CD4-positive, alpha-beta T cell treated with Interleukin-15 for 4 hours (primary cell): ENCODE measurements at regions not wholly inside any gene's neighbourhood (a gene's known extent, or its start where the extent isn't known, plus 50 kb on each side); places are given as distances from the start of the nearest gene placed in this dataset.
"Not testable (repeated sequence)": the region's sequence is repeated elsewhere in the genome, so short reads cannot be mapped to it uniquely, and the experiment has no call there.

Experiments used
- DNase-seq: peaks from one replicate; pipeline ENCODE4 v3.0.0-alpha.2; 2020; ENCODE audit warnings: low spot score

DNA sequence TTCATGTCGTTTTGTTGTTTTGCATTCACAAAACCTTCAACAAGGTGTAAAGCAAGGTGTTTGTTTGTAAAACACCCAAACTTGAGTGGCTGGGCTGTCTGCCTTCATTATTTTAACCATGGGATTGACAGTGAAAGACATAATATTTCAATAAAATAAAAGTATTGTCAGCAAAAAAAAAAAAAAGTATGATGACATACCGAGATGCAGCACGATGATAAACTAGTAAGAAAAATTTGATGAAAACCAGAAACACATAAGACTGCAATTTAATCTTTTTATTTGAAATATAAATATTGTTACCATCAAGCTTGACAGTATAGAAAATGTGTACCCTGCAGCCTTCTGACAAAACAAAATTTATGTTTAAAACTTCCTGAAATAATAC is 419.3 kb upstream of the DYNLRB2 start:
- no peak for DNase-seq

DNA sequence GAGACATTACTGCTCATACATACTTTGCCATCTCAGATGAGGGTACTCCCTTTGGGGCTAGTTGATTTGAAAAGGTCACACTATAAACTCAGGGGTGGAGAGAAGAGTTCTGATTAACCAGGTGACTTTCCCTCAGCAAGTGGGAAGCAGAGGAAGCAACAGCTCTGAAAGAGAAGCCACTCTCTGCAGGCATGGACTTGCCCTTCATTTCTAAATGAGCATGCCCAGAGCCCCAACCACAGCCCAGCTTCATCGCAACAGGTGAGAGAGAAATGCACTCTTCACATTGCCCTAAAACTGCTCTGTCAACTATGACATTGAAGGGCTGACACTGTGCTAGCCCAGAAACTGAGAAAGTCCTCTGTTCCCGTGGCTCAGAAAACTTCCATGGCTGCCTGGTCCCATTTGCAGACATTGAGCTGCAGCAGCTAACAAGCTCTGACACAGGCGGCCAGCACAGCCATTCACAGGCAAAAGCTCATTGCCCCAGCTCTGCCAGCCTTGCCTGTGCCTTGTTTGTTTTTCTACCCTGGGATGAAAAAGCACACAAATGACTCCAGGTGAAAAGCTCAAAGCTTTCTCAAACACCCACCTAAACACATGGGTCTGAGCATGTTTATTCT is 419.8 kb upstream of the DYNLRB2 start:
- DNase-seq: no peak

DNA sequence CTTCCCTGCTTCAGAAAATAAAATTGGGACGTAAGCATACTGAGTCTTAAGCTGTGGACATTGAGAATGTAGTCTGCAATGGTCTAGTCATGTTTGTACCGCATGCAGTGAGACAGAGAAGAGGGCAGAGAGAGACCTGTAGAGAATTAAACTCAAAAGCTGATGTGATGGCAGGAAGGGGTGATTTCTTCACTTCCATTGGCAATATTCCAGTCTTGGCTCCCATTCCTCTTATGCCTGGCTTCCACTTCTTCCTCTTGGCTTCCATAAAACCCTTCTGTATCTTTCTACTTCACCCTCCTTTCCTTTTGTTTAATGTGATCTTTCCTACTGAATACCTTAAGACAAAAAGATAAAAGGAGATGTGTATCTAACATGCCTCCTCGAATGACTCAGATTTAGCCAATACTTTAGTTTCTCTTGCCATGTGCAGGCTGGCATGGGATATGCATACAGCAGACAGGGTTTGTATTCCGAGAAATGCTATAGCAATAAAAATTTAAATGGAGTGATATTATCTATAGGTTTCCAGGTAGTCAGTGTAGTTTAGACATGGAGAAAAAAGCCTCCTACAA is 423.1 kb upstream of the DYNLRB2 start:
- DNase-seq: no peak

DNA sequence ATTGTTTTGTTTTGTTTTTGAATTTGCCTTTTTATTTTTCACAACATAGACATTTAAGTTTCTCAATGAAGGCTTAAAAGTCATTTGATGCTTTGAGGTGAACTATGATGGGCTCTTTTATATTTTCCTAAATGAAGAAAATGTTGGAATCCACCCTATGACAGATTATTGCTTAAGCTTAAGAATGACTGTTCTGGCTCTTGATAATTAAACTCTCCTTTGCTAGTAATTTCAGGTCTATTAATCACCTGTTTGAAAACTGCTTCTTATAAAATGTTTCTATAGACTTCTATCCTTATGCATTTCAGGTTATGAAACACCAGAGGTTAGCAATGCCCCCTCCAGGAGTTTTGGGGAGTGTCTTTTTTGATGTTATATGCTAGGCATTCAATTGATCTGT is 424.1 kb upstream of the DYNLRB2 start:
- DNase-seq: no peak

DNA sequence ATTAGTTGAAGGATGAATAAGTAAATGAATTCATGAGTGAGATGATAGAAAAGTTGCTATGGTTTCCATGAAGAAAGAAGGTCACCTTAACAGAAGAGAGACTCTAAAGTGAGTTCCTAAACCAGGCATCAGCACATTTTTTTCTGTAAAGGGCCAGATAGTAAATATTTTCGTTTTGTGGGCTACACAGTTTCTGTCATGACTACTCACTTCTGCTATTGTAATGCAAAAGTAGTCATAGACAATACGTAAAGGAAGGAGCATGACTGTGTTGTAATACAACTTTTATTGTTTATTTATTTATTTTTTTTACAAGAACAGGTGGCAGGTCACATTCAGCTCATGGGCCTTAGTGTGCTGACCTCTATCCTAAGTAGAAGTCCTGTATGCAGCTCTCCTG is 426.1 kb upstream of the DYNLRB2 start:
- no peak for DNase-seq

DNA sequence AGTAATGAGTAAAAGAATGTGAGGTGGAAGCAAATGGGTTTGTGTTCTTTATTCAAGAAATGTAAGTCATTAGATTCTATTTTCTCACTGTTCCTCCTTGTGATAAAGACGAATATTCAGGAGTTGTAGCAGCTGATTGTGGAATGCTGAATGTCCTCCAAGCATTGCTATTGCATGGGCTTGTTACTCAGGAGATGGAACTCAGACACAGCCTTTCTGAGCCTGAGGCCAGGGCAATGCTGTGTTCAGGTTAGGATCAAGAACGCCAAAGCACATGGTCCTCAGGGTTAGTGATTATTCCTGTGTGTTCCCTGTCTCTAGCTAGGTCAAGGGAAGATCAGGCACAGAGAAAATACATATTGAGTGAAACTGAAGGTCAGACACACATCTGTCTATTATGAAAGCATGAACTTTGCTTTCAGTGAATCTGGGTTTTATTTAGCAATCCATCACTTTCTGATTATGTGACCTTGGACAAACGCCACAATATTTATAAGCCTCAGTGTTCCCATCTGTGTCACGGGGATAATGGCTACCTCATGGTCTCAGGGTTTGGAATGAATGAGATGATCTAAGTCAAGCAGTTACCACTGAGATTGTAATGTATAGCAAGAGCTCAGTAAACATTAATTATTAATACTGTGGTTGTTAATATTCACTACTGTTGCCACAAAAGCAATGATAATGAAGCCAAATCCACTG is 426.8 kb upstream of the DYNLRB2 start:
- DNase-seq: no peak

DNA sequence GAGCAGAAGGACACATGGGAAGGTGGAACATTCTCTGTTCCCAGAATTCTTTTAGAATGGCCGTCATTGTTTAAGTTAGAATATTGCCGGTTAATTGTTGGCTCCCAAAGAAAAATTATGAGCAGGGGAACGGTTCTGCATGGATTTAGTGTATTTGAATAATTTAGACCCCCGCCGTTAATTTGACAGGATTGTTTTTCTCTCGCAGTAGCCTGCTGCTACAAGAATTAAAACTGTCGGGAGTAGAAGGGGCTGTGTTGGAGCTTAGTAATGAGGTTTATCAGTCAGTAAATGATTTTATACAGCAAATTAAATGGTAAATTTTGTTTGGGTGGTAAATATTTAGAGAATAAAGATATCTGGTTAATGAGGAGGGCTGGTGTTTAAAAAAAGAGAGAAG is 431.2 kb upstream of the DYNLRB2 start:
- DNase-seq: no peak

DNA sequence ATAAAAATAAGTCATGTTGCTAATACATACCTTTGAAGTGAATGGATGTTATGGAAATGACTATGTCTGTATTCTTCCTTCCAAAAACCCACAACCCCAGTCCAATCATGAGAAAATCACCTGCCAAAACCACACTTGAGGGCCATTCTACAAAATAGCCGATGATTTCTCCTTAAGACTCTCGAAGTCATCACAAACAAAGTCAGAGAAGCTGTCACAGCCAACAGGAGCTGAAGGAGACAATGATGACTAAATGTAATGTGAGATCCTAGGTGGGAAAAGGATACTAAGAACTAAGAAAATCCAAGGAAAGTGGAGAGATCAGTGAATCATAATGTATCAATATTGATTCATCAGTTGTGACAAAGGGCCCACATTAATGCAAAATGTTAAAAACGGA is 432.9 kb upstream of the DYNLRB2 start:
- DNase-seq: no peak

DNA sequence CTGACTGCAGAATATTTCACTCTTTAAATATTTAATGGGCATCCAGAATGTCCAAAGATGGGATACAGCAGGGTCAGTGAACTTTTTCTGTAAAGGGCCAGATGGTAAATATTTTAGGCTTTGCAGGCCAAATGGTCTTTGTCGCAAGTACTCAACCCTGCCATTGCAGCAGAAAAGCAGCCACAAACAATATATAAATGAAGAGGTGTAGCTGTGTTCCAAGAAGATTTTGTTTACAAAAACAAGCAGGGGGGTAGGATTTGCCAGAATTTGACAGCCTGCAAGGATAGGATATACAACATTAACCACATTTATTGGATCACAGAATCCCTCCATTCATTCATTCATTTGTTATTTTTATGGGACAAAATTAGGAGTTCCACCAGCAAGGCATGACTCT is 435.0 kb upstream of the DYNLRB2 start:
- no peak for DNase-seq

DNA sequence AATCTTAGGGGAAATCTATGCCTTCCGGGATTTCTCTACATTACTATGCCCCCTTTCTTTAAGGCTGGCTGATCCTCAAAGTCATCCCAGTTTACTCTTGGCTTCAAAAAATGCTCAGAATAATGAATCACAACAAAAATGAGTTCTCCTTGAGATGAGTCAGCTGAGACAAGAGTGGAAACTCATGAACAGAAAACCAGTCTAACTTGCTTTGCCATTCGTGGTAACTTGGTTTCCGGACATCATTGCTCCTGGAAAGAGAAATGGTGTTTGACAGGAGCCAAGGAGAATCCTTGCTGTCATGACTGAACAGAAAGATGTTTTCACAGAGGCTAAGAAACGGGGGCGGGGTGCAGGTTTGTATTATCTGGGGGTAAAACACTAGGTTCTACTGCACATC is 435.6 kb upstream of the DYNLRB2 start:
- DNase-seq: no peak

DNA sequence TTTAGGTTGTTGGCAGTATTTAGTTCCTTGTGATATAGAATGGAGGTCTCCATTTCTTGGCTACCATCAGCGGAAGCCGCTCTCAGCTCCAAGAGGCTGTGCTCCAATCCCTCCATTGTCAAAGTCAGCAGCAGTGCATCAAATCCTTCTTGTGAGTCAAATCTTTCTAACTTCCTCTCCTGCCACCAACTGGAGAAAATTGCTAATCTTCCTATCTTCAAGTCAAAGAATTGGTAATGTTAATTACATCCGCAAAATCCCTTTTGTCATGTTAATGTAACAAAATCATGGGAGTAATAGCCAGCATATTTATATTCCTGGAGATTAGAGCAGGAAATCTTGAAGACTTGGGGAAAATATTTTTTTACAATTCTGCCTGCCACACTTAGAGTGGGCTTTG is 436.4 kb upstream of the DYNLRB2 start:
- no peak for DNase-seq

DNA sequence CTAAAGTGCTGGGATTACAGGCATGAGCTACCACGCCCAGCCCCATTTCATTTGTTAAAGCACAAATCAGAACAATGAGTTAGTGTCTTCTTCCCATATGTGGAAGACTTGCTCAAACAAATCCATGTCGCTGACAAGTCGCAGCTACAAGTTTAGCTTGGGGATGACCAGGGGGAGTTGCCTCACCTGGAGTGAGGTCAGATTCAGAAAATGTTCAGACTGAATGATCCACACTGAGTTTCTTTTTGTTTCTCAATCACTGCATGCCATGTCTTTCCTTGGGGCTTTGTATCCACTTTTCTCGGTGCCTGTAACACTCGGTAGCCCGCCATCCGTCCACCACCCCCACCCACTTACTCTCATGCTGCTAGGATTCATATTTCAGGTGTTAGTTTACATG is 437.3 kb upstream of the DYNLRB2 start:
- DNase-seq: no peak

DNA sequence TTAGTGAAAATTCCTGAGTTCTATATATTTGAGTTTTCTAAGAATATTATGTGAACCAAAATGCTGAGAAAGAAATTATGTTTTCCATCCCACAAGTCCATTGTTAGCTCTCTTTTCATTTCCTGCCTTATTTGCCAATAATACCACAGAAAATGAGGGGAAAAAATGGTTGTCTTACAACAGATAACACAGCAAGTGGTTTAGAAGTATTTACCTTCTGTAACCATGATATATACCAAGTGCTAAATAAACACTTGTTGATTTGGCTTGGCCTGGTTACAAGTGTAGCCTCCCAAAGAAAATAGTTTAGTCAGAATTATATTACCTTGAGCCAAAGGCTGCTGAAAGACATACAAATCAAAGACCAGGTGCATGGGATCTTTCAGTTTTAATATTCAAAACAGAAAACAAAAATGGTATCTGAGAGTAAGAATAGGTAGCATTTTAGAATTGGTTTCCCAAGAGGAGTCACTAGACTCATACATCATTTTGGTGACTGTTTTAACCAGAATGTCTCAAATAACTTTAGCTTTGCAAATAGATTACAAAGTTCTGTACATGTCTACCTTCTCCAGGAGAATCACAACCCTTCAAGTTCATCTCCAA is 439.8 kb upstream of the DYNLRB2 start:
- DNase-seq: no peak

DNA sequence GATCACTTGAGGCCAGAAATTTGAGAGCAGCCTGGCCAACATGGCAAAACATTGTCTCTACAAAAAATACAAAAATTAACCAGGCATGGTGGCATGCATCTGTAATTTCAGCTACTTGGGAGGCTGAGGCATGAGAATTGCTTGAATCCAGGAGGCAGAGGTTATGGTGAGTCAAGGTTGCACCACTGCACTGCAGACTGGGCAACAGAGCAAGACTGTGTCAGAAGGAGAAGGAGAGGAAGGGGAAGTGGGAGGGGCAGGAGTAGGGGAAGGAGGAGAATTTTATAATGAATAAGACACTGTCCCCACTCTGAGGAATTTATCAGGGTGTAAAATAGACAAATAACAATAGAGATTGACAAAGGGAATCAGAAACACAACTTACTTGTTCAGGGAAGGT is 440.6 kb upstream of the DYNLRB2 start:
- DNase-seq: no peak

DNA sequence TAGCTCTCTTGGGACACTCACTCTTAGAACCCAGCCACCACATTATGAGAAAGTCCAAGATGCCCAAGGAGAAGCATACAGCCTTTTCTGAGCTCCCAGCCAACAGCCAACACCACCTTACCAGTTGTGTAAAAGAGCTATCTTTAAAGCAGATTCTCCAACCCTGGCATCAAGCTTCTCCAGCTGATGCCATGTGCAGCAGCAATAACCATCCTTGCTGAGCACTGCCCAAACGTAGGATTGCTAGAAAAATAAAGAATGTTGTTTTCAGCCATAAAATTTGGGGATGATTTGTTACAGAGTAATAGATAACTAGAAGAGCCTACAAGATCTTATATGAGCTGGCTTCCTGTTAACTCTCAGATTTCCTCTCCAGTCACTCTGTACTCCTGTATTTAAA is 443.7 kb upstream of the DYNLRB2 start:
- DNase-seq: no peak

DNA sequence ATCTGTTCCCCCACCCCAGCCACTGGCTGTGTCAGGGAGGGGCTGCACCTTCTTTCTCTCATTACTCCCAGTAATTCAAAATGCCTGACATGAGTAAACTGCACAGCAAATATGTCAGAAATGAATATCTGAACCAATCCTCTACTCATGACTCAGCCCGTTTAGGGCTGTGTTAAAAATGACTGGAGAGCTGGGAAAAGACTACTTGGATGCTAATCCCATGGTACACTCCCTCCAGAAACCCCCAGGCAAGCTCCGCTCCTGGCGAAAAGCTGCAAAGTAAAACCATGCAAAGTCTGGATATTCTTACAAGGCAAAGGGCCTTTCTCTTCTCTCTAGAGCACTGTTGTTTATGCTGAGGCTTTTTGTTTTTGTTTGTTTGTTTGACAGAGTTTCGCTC is 448.1 kb upstream of the DYNLRB2 start:
- no peak for DNase-seq

DNA sequence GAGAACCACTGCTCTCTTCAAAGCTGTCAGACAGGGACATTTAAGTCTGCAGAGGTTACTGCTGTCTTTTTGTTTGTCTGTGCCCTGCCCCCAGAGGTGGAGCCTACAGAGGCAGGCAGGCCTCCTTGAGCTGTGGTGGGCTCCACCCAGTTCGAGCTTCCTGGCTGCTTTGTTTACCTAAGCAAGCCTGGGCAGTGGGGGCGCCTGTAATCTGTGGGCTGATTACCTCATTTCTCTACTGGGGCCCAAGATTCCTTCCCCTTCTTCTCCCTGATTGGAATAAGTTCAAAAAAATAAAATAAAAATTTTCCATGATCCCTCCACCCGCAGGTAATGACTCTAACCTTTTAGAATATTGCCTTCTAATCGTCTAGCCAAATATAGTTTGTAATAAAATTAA is 449.3 kb upstream of the DYNLRB2 start:
- DNase-seq: not testable (repeated sequence)

DNA sequence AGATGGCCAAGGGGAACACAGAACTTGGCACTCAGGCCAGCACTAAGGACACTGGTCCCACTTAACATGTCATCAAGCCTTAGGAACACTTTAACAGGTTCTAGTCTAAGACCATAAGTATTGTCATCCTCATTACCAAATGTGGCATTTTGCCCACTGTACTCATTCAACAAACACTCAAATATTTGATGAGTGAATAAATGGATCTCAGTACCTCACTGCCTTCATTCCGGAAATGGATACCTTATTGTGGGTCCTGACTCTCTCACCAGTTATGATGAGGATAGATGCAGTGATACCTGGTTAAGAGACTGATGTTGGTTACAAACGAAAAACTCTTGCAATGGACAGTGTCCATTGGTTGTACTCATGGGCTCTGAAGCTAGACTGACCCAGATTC is 455.2 kb upstream of the DYNLRB2 start:
- no peak for DNase-seq

DNA sequence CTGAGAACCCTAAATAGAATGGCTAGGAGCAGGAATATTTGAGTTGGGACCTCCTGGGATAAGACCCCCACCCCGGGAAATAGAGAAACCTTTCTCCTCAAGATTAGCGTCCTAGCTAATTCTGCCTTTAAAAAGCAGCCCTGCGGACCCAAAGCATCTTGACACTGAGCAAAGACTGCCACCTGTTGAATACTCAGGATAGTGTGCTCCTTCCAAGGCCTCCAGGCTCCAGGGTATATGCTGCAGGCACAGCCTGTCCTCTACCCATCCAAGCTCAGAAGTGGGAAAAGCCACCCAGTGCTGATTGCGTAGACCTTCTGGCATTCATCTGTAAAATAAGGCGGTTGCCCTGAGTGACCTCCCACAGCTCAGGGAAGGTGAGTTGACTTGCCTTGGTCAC is 456.2 kb upstream of the DYNLRB2 start:
- DNase-seq: peak; percentile 14

DNA sequence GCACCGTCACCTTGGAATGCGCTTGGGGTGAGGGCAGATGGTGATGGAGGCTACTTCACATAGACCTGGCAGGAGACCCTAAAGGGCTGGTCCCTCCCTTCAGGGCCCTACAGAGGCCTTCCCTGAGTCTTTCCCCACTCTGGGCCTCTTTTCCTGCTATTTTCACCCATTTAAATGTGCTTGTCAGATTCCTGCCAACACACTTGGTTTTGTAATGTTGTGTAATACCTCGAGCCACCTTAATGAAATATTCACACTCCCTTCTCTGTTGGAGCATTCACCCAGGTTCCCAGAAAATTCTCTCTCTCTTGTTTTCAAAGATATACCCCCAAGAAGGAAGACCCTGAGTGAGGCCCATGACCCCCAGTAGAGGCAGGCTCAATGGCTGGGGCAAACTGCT is 456.6 kb upstream of the DYNLRB2 start:
- no peak for DNase-seq

DNA sequence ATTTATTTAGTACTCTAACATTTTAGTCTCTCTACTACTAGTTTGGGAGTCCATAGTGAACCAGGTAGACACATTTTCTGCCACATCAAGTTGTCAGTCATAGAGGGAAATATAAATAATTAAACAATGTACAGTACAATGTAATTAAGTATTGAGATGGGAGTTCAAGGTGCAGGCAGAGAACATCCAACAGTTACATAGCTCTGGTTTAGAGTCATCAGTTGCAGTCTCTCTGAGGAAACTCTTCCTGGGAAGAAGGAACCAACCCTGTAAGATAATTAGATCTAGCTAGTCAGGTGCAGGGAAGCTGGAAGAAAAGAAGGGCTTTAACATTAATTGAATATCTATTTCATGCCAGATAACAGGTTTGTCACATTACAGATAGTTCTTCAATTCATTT is 457.9 kb upstream of the DYNLRB2 start:
- DNase-seq: no peak

DNA sequence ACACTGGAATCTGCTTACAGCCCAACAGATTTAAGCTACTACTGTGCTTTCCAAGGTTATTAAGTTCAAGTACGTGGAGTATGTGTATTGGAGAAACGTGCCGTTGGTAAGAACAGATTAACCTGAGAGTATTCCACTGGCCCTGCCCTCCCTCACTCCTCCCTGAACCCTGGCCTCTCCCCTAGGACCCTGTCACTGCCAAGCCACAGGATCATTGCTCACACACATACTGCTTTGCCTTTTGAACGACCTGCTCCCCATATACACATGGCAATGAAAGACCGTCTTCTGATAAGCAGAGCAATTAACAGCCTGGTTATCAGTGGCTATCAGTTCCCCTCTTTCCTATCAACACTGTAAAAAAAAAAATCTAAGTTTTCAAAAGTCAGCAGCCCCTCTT is 458.9 kb upstream of the DYNLRB2 start:
- no peak for DNase-seq

DNA sequence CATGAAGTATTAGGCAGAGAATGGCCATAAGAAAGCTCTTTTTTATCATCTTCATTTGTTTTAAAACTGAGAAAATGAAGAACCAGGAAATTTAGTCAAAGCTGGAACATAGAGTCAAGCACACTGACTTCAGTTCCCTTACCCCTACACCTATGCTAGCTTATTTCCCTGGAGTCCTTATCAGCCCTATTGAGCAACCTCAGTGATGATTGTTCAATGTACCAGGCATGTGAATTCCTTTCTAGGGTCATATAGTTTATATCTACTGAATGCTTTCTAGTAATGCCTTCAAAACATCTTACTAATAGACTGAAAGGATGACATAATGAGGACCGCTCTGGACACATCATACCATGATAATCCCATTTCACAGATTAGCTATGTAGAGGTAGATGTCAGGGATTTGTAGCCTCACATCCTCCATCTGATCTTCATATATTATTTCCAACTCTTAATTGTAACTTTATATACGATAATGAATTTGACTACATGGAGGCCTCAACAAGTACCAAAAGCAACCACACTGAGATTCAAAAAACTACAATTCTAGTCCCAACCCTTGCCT is 460.4 kb upstream of the DYNLRB2 start:
- no peak for DNase-seq
